ENCODE measurements at regions not wholly inside any gene's neighbourhood (a gene's known extent, or its start where the extent isn't known, plus 50 kb on each side); places are given as distances from the start of the nearest gene placed in this dataset.

- ChIA-PET CTCF (no interaction called here), POLR2A (no interaction called here)
- Histone ChIP-seq H3K27me3 (ENCODE audit: control insufficient read depth, insufficient read depth, low read length) (no peaks in the 10 kb centered on the region), H3K9me3 (ENCODE audit: control insufficient read depth, insufficient read depth, low read depth, low read length) (no peaks in the 10 kb centered on the region), H3K27ac (ENCODE audit: low read length) (no peak overlapping the region), H3K36me3 (ENCODE audit: control insufficient read depth, insufficient read depth, low read length) (no peaks in the 10 kb centered on the region), H3K4me1 (ENCODE audit: control insufficient read depth, insufficient read depth, low read length) (no peaks in the 10 kb centered on the region), H3K4me3 (ENCODE audit: low read depth in 2 of 2, low read length in 2 of 2) (no peak overlapping the region)
- no peak for ATAC-seq
- intact Hi-C loops (cut with micrococcal nuclease; ENCODE audit: unreplicated experiment) (no loop called here), in situ Hi-C loops (cut with HindIII; ENCODE audit: low pct_unique_long_range_greater_than_20kb, low sequenced_read_pairs) (no loop called here)
- no peak for DNase-seq (ENCODE audit: low read depth, low spot score)
- TF ChIP-seq REST (IDR thresholded peaks at IDR 0.05; ENCODE audit: insufficient read depth in 1 of 2, low read depth in 2 of 2, low read length in 1 of 2) (no peak), POLR2AphosphoS5 (IDR thresholded peaks at IDR 0.05; ENCODE audit: low read depth, low read length) (no peak), CTCF (IDR thresholded peaks at IDR 0.05) (no peak), SIN3A (IDR thresholded peaks at IDR 0.05; ENCODE audit: borderline replicate concordance, insufficient read depth, low read depth, low read length) (no peak), TCF7L2 (IDR thresholded peaks at IDR 0.05; ENCODE audit: low read depth, low read length) (no peak)
- no TSS peak for BruUV-seq (replicated peaks)
Observed at GRCh38 chr7:156027821-156028220, 215.6 kb upstream of the SHH start.

- H3K27me3 ChIP-seq (ENCODE audit: control insufficient read depth, insufficient read depth, low read length) = no peaks in the 10 kb centered on the region
- H3K4me3 ChIP-seq (ENCODE audit: low read depth in 2 of 2, low read length in 2 of 2) = no peak overlapping the region
- intact Hi-C loops (cut with micrococcal nuclease; ENCODE audit: unreplicated experiment) (no loop called here), in situ Hi-C loops (cut with HindIII; ENCODE audit: low pct_unique_long_range_greater_than_20kb, low sequenced_read_pairs) (no loop called here)
- H3K4me1 ChIP-seq (ENCODE audit: control insufficient read depth, insufficient read depth, low read length) = no peaks in the 10 kb centered on the region
- ChIA-PET CTCF (no interaction called here), POLR2A (no interaction called here)
- no TSS peak for BruUV-seq (replicated peaks)
- no peaks in the 10 kb centered on the region for H3K9me3 ChIP-seq (ENCODE audit: control insufficient read depth, insufficient read depth, low read depth, low read length)
- H3K36me3 ChIP-seq (ENCODE audit: control insufficient read depth, insufficient read depth, low read length) = no peaks in the 10 kb centered on the region
- no peak for TF ChIP-seq TCF7L2 (IDR thresholded peaks at IDR 0.05; ENCODE audit: low read depth, low read length)
- no peak for TF ChIP-seq POLR2AphosphoS5 (IDR thresholded peaks at IDR 0.05; ENCODE audit: low read depth, low read length)
- DNase-seq (ENCODE audit: low read depth, low spot score) (no peak), ATAC-seq (no peak)
- H3K27ac ChIP-seq (ENCODE audit: low read length) = no peak overlapping the region
Observed at GRCh38 chr7:156026603-156027002, 214.3 kb upstream of the SHH start.

- POLR2A ChIA-PET = no interaction called here
- H3K9me3 ChIP-seq (ENCODE audit: control insufficient read depth, insufficient read depth, low read depth, low read length) = no peaks in the 10 kb centered on the region
- TF ChIP-seq SIN3A (IDR thresholded peaks at IDR 0.05; ENCODE audit: borderline replicate concordance, insufficient read depth, low read depth, low read length) = no peak
- no peak for TF ChIP-seq TCF7L2 (IDR thresholded peaks at IDR 0.05; ENCODE audit: low read depth, low read length)
- no peak for TF ChIP-seq REST (IDR thresholded peaks at IDR 0.05; ENCODE audit: insufficient read depth in 1 of 2, low read depth in 2 of 2, low read length in 1 of 2)
- TF ChIP-seq CTCF (IDR thresholded peaks at IDR 0.05) = no peak
- TF ChIP-seq POLR2AphosphoS5 (IDR thresholded peaks at IDR 0.05; ENCODE audit: low read depth, low read length) = no peak
- DNase-seq (ENCODE audit: low read depth, low spot score) (no peak), ATAC-seq (no peak)
- no peaks in the 10 kb centered on the region for H3K36me3 ChIP-seq (ENCODE audit: control insufficient read depth, insufficient read depth, low read length)
- no peaks in the 10 kb centered on the region for H3K27me3 ChIP-seq (ENCODE audit: control insufficient read depth, insufficient read depth, low read length)
- BruUV-seq (replicated peaks) = no TSS peak
- CTCF ChIA-PET = no interaction called here
- intact Hi-C loops (cut with micrococcal nuclease; ENCODE audit: unreplicated experiment) (no loop called here), in situ Hi-C loops (cut with HindIII; ENCODE audit: low pct_unique_long_range_greater_than_20kb, low sequenced_read_pairs) (no loop called here)
- no peak overlapping the region for H3K27ac ChIP-seq (ENCODE audit: low read length)
- no peak overlapping the region for H3K4me3 ChIP-seq (ENCODE audit: low read depth in 2 of 2, low read length in 2 of 2)
- no peaks in the 10 kb centered on the region for H3K4me1 ChIP-seq (ENCODE audit: control insufficient read depth, insufficient read depth, low read length)
Observed at GRCh38 chr7:156026076-156026600, 213.9 kb upstream of the SHH start.

Data from Panc1 (cell line).